ENCODE measurements at regions not wholly inside any gene's neighbourhood (a gene's known extent, or its start where the extent isn't known, plus 50 kb on each side); places are given as distances from the start of the nearest gene placed in this dataset.
"Not testable (repeated sequence)": the region's sequence is repeated elsewhere in the genome, so short reads cannot be mapped to it uniquely, and the experiment has no call there.

DNA sequence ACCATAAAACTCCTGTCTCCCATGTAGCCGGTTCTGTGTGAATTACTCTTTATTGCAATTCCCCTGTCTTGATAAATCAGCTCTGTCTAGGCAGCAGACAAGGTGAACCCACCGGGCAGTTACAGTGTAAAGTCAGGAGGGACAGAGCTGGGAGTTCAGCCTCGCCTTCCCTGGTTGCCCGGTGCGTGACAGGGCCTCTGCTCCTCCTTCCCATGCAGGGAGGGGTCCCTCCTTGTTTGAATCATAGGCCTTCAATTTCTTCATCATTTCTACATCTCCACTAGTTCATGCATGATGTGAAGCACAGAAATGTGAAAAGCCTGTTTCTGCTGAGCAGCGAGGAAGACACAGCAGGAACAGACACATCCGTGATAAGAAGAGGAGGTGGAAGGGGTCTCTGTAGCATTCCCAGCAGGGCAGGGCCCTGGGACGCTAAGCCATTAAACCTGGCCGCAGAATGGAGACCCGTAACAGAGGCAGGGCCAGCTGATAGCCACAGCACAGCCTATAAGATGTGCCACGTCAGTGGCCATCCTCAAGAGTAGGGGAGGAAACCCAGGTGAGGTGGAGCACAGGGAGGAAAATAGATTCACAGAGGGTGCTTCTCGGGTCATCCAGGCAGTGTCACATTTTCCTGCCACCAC is 106.7 kb upstream of the CST7 start:
- no peak for DNase-seq

DNA sequence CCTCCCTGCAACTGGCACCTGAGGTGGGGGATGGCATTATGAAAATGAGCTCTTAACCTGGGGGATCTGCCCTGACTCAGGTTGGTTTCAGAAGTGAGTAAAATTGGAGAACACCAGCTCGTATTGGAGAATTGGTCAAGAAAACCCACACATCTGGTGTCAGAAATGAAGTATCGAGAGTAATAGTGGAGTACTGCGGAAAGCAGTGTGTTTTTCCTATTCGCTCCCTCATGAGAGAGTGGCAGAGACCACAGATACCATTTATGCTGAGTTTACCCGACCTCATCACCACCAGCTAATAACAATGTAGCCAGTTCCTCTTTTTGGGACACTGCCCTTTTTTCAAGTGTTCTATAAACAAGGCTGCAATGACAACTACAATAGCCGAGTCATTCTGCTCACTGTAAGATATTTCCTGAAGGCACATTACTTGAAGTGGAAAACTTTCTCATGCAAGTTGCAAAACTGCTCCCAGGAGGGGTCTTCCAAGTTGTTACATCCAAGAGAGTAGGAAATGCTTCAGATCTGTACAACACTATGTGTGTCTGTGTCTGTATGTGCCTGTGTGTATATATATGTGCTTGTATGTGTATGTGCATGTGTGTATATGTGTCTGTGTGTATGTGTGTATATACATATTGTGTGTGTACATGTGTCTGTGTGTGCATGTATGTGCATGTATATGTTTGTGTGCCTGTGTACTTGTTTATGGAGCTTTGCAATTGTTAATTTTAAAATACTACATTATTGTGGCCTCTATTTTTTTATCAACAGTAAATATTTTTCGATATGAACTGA is 106.0 kb upstream of the CST7 start:
- no peak for DNase-seq

GRCh38 chr20:24850176-24850575 is 98.9 kb upstream of the CST7 start:
- DNase-seq: no peak

- no peak for DNase-seq
Measured at GRCh38 chr20:24851346-24852019, 97.6 kb upstream of the CST7 start.

GRCh38 chr20:24853916-24854315 is 95.2 kb upstream of the CST7 start:
- no peak for DNase-seq

GRCh38 chr20:24855848-24856247 is 93.2 kb upstream of the CST7 start:
- DNase-seq: no peak

GRCh38 chr20:24858500-24858899 is 90.6 kb upstream of the CST7 start:
- not testable (repeated sequence) for DNase-seq

- no peak for DNase-seq
Measured at GRCh38 chr20:24859539-24859938, 89.5 kb upstream of the CST7 start.

DNA sequence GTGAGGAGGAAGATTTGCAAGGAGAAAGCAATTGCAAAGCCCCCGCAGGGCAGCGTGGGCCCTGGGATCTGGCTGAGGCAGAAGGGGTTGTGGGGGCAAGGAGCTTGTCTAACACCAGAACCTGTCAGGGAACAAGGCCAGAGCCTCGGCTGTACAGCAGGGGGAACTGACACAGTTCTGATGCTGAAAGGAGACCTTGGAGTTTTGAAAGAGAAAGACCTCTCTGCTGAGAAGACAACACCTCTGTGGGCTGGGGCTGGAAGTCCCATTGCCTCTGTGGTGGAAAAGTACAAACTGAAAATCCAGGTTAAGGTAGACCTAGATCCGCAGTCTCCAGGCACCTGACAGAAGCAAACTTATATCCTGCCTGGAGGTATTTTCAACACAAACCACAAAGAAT is 86.9 kb upstream of the CST7 start:
- DNase-seq: no peak

GRCh38 chr20:24862606-24863005 is 86.5 kb upstream of the CST7 start:
- DNase-seq: no peak

GRCh38 chr20:24863356-24863755 is 85.7 kb upstream of the CST7 start:
- no peak for DNase-seq

GRCh38 chr20:24866008-24866407 is 83.1 kb upstream of the CST7 start:
- DNase-seq: no peak

GRCh38 chr20:24866742-24867141 is 82.3 kb upstream of the CST7 start:
- DNase-seq: no peak

GRCh38 chr20:24867556-24867955 is 81.5 kb upstream of the CST7 start:
- DNase-seq: no peak

GRCh38 chr20:24868396-24868927 is 80.6 kb upstream of the CST7 start:
- no peak for DNase-seq

GRCh38 chr20:24868959-24869358 is 80.1 kb upstream of the CST7 start:
- no peak for DNase-seq

- DNase-seq: no peak
Measured at GRCh38 chr20:24870057-24870456, 79.0 kb upstream of the CST7 start.

DNA sequence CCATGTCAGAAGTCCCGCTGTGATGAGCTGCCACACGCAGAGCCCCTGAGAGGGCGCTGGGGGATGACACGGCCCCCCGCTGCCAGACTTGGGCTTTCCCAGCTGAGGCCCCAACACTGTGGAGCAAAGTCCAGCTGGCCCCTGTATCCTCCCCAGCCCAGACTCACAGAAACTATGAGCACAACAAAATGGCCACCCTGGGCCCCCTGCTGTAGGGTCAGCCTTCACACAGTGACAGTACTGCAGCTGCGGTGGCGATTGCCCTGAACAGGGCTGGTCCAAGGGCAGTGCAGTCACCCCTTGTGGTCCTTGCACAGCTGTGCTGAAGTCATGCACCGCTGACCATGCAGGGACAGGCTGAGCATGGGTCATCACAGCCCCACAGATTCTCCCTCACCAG is 78.2 kb upstream of the CST7 start:
- no peak for DNase-seq

DNA sequence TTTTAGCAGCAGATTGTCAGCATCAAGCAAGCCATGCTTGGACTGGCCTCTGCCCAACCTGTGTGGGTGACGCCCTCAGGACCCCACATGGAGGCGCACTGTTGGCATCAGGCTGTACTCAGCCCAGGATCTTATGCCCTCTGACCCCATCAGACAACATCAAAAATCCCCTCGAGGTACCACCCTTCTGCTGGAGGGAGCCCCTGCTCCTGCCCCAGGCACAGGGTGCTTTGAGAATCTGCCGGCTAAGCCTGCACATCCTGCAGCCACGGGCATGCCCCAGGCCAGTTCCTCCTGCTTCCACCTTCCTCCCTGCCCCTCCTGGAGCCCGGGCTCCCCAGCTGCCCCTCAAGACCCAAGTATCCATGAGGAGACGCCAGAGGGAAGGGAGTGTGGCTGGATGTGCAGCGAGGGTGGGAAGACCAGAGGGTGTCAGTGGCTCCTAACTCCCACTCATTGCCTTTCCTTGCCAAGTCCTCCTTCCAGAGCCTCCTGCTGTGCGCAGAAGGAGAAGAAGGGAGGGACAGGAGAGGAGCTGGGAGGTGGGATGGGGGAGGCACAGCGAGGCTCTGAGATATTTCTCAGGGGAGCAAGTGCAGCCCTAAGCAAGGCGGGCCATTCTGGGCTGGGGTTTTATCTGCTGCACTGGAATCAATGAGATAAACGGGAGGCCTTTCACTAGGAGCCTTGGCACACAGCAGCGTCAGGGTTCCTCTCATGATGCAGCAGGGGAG is 77.4 kb upstream of the CST7 start:
- DNase-seq: no peak

DNA sequence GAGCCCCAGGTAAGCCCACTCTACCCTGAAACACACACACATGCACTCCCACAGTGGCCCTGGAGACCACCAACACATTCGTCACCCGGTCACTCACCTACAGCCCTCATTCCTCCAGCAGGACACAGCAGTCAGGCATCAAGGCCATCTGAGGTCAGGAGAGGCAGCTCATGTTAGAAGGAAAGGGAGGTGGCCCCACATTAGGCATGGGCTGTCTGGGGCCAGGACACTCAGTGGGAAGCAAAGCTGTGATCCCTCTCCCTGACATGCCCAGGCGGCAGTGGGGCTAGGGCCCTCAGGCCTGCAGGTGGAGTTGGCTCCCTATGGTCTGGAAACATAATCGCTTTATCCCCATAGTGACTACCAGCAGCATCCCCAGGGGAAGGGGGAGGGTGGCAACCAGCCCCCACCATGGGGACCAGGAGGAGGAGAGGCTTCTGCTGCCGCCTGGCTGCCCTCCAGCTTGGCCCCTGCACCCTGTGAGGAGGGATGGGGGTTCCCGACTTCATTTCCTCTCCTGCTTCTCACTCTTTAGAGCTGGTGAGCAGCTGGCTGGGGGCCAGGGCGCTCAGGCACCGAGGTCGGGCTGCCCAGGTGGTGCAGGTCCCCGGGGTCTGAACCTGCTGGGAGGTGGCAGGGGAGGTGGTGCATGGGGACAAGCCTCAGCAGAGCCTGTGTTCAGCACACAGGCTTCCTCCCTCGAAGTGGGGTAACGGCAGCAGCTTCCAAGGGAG is 76.6 kb upstream of the CST7 start:
- DNase-seq: no peak

GRCh38 chr20:24873025-24873620 is 75.9 kb upstream of the CST7 start:
- DNase-seq: no peak

DNA sequence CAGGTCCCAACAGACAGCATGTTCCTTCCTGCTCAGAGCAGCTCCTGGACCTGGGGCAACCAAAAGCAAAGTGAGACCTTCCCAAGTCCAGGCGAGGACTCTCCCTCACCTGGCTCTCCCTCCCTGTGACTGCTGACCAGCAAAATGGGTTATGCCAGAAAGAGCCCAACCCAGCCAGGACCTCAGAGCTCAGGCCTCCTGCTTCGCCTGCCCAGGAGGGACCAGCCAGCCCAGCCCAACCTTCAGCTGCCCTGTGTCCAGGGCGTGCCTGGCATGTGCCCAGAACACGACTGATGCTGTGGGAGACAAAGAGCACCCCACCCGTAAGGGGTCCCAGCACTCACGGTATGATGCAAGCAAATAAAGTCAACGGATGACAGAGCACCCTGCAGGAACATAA is 74.0 kb upstream of the CST7 start:
- no peak for DNase-seq
